ENCODE measurements at regions not wholly inside any gene's neighbourhood (a gene's known extent, or its start where the extent isn't known, plus 50 kb on each side); places are given as distances from the start of the nearest gene placed in this dataset.
"Not testable (repeated sequence)": the region's sequence is repeated elsewhere in the genome, so short reads cannot be mapped to it uniquely, and the experiment has no call there.

DNA sequence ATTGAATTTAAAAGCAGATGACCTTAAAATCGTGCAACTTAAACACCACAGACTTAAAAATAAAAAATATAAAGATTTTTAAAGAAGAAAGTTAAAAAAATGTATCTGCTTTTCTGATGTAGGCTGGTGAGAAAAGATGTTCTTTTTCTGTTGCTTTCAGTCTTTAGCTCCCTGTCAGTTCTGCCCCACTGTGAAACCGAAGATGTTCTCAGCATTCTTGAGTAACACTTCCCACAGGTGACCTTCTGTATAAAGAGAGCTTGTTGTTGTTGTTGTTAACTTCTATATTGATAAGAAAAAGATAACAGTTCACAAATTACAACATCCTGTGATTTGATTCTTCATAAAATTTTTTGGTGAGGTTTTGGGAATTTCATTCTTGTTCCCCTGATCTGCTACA is 377.9 kb upstream of the RGS6 start:
- DNase-seq, result no peak

DNA sequence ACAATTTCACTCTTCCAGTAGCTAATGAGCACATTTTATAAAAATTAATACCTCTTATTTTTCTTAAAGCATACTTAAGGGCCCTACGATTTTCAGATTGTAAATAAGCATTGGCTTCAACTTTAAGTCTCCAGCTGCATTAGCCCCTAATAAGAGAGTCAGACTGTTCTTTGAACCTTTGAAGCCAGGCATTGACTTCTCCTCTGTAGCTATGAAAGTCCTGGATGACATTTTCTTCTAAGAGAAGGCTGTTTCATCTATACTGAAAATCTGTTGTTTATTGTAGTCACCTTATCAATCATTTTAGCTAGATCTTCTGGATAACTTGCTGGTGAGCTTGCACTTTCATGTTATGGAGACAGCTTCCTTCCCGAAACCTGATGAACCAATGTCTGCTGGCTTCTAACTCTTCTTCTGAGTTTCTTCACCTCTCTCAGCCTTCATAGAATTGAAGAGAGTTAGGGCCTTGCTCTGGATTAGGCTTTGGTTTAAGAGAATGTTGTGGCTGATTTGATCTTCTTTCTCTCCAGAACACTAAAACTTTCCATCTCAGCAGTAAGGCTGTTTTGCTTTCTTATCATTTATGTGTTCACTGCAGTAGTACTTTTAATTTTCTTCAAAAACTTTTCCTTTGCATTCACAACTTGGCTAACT is 377.1 kb upstream of the RGS6 start:
- no peak for DNase-seq

DNA sequence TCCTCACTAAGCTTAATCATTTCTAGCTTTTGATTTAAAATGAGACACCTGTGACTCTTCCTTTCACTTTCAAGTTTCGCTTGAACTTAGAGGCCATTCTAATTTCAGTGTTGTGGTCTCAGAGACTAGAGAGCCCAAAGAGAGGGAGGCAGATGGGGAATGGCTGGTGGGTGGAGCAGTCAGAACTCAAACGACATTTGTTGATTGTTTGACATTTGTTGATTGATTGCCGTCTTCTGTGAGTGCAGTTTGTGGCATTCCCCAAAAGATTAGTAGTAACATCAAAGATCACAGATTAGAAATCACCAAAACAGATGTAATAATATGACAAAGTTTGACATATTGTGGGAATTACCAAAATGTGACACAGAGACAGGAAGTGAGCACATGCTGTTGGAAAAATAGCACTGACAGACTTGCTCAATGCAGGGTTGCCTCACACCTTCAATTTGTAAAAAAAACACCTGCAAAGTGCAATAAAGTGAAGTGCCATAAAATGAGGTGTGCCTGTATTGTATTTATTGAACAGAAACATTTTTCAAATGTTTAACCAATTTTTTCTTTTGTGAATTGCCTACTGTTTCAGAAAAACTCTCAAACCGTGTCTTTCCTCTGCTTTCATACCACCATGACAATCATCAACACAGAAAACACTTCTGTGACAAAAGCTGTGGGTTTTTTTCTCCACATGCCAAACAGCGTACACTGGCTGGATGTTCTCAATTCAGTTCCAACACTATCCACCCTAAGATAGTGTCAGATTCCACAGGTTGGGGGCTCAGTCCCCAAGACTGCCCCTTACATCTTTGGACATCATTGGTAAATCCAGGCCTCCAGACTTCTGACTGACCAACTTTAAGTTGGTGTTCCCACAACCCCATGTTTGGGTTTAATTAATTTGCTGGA is 376.3 kb upstream of the RGS6 start:
- no peak for DNase-seq

DNA sequence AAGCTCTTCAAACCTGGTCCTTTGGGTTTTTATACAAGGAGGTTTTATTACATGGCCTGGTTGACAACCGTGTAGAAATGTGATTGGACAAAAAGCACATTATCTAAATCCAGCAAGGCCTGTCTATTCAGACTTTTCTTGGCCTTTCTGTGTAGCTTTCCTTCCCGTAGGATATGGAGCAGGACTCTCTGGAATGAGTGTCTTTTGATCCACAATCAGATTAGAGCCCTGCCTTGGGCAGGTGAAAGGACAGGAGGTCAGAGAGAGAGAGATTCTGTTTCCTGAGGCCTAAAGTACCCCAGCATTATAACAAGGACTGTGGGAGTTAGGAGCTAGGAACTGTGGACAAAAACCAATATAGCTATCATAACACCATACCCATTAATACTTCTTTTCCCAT is 375.5 kb upstream of the RGS6 start:
- DNase-seq, result no peak

DNA sequence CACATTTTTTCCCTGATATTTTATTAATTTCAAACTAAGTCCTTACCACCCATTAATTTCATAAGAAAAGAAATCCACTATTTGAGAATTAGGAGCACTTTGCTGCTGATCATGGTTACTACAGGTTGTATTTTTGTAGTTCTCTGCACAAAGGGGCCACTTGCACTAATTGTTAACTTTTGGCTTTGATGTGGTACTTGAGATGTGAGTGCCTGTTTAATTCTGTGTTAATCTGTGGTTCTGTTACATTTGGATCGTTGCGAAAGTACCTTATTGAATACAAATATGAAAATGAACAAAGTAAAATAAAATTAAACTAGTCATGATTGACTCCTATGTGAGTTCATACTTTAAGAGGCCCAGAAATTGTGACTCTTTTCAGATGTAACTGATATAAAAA is 374.9 kb upstream of the RGS6 start:
- DNase-seq, result no peak

DNA sequence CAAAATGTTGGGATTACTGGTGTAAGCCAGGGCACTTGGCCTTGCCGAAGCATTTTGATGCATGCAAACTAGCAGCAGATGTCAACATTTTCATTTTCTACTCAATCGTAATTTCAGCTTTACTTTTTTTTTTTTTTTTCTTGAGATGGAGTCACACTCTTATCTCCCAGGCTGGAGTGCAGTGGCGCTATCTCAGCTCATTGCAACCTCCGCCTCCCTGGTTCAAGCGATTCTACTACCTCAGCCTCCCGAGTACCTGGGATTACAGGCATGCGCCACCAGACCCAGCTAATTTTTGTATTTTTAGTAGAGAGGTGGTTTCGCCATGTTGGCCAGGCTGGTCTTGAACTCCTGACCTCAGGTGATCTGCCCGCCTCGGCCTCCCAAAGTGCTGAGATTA is 373.3 kb upstream of the RGS6 start:
- not testable (repeated sequence) for DNase-seq

DNA sequence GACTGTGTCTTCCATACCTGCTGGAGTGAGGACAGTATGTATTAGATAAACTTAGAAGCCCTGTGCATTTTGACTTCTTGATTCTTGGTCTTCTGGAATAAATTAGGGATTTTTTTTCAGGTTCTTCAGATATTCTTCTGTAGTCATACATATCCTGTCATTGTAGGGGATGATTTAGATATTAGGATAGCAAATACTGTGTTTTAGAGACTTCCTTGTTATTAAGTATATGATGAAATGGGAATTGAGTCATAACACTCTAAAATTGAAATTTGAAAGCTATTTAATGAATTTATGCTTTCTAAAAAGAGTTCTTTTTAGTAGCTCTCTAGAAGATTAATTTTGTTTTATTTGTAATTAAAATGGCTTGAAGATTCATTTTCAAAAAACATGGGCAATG is 371.5 kb upstream of the RGS6 start:
- no peak for DNase-seq

DNA sequence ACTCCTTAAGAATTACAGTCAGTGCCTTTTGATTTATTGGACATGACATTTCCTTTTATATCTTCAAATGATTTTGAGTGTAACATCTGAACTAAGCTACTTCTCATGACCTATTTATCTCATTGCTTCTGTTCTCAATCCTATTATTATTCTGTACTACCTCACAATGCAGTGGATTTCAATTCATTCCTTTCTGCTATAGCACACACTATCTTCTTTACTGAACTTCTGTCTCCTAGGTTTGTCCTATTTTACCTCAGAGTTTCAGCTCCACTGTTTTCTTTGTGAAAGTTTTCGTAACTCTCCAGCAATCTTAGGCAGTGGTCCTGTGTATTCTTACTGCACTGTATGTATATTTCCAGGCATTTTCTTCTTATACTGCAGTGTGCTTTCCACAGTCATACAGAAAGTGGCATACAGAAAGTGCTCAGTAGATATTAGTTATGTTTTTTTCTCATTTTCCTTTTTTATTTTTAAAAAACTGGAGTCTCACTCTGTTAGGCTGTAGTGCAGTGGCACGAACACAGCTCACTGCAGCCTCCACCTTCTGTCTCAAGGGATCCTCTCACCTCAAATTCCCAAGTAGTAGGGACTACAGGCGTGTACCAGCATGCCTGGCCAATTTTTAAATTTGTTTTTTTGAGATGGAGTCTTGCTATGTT is 368.6 kb upstream of the RGS6 start:
- no peak for DNase-seq

DNA sequence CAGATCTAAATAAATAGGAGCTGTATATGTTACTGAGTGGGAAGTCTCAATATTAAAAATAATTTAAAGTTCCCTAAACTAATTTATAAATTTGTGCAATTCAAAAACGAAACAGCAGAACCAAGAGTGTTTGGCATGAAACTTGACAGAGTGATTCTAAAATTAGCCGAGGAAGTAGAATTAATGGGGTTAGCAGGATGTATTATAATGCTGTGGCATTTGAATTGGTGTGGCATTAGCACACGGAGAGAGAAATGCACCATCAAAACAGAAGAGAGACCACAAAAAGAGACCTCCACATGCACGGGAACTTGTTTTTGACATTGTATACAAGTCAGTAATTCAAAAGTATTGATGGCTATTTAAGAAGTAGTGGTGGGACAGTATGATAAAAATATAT is 366.0 kb upstream of the RGS6 start:
- DNase-seq, result no peak

DNA sequence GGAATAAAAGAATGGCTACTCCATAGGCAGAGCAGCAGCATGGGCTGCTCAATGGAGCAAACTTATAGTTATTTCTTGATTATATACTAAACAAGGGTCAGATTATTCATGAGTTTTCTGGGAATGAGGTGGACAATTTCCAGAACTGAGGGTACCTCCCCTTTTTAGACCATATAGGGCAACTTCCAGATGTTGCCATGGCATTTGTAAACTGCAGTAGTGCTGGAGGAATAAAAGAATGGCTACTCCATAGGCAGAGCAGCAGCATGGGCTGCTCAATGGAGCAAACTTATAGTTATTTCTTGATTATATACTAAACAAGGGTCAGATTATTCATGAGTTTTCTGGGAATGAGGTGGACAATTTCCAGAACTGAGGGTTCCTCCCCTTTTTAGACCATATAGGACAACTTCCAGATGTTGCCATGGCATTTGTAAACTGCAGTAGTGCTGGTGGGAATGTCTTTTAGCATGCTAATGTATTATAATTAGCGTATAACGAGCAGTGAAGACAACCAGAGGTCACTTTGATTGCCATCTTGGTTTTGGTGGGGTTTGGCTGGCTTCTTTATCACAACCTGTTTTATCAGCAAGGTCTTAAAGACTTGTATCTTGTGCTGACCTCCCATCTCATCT is 364.6 kb upstream of the RGS6 start:
- not testable (repeated sequence) for DNase-seq

DNA sequence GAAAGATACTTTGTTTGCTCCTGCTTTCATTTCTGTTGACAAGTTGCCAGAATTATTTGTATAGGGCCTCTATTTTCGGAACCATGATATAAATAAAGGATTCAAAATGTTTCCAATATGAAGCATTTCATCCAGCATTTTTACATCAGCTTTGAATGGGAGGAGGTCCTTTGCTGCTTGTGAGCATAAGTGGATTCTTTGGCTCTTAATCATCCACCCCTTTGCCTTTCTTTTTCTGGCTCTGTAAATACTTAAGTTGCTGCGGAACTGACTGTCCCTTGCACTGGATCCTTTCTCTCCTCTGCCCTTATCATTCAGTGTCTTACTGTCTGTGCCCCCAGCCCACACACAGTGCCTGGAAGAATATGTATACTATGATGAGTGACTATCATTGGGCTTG is 357.3 kb upstream of the RGS6 start:
- no peak for DNase-seq

DNA sequence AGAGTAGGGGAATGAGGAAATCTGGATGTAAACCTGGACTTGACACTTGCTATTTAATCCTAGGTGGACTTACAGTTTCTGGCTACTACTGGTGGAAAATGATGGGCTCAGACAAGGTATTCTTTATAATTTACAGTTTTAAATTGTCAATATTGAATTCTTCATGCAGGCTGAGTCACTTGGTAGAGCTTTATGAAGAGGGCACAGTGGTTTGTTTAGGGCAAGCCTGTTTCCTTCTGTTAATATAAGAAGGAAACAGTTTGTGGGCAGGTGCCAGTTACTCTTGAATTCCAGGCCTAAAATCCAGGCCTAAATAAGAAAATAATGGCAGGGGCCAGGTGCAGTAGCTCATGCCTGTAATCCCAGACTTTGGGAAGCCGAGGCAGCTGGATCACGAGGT is 355.8 kb upstream of the RGS6 start:
- DNase-seq, result no peak

DNA sequence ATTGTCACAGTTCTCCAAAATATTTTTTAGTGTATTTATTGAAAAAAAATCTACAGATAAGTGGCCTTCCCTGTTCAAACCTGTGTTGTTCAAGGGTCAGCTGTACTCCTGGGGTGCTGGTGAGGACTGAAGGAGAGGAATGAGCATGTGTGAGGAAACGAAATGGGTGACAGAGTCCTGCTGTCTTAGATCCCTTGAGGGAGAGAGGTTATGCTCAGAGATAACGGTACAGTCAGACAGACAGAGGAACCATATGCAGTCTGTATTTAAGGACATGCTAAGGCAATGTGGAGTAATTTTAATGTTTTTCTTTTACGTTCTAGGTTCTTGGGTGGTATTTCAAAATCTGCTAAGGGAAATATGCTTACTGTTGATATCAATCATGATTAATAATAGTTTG is 352.9 kb upstream of the RGS6 start:
- DNase-seq, result no peak

DNA sequence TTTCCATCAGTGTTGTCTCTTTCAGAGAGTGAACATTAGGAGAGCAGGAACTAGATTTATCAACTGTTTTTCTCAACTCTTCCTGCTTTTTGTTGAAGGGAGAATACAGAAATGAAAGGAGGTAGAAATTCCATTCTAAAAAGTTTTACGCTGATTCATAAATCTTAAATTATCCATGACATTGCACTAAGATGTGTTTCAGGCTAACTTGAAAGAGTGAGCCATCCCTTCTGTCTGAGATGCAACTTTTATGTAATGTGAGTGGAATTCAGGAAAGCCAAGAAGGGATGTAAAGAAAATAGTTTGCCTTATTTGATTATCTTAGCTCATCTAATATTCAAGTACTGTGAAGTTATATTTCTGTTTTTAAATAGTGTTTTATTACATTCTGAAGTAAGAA is 349.5 kb upstream of the RGS6 start:
- no peak for DNase-seq

DNA sequence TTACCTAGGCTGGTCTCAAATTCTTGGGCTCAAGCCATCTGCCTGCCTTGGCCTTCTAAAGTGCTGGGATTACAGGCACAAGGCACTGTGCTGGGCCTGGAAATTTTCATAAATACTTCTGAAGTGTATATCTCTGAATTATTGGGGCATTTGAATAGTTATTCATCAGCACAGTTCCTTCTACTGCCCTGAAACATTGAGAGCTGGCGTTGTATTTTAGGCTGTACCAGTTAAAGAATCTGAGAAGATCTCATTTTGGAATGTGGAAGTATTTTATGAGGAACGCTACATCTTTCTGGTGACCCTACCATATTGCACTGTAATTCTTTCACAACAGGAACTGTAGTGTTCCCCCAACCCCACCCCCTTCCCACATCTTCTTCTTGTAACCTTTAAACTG is 349.0 kb upstream of the RGS6 start:
- no peak for DNase-seq

DNA sequence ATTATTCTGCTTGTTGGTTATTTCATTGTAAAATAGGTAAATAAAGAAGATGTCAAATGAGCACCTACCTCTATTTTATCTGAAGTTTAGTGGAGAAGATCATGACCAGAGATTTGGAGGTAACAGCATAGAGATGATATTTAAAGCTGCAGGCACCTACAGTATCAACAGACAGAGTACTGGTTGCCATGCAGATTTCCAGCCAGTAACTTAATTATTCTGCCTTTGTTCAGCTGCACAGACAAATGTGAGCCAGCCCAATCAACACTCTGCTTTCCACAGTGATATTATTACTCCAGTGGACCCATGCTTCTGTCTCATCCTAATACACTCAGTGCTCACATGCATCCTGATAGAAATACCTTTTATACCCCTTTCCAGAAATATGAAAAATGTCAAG is 348.5 kb upstream of the RGS6 start:
- DNase-seq, result no peak

DNA sequence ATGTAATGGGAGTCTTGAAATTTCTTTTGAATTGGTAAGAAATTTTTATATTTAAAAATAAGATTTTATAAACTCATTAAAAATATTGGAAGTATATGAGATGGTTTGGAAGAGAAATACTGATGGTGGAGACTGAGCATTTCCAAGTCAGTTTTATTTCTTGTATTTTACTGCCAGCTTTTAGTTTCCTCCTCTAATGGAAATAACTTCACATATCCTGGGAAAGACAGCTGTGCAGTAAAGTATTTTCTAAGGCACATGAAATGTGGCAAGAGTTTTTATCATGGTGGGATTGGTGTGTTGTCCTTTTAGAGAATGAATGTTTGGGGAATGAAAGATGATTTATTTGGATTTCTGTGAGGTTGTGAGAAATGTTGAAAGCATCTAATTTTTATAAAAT is 346.9 kb upstream of the RGS6 start:
- no peak for DNase-seq

DNA sequence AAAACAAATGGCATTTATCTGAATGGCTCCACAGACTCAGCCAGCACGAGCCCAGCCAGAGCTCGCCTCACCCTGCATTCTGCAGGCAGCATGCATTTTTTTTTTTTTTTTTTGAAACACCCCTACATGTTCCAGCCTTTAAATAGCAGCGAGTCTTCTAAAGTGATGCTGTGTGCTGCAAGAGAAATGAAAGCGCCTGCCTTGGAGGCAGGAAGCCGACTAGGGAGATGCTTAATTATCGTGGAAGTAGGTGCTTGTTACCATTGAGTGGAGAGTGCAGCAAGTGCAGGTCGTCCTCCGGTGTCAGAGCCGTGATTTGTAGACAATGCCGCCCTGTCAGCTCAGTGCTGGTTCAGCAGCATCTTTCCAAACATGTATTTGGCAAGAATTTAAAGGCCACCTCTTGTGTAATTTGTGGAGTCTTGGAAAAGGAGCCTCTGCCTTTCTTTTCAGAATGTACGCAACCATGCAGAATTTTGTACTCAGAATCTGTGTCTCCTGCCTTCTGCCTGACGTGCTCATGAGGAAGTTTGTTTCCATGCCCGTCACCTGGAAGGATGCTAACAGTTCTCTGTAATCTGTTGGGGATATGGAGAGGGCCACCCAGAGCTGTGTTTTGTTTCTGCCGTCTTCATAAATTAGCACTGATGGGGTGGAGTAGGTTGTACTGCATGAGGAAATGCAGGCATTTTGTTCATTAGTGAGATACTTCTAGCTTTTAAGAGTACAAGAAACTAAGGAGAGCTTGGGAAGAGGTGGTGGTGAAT is 345.9 kb upstream of the RGS6 start:
- DNase-seq, result peak in 48 of 58 donors; percentile 3 to 66 (median 38)

DNA sequence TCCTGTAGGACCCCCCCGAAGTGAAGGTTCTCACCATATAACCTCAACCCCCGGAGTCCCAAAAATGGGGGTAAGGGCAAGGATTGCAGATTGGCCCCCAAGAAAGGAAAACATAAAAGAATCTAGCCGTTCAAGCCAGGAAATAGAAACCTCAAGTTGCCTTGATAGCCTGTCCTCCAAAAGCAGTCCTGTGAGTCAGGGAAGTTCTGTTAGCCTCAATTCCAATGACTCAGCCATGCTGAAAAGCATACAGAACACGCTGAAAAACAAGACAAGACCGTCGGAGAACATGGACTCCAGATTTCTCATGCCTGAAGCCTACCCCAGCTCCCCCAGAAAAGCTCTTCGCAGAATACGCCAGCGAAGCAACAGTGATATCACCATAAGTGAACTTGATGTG is 344.2 kb upstream of the RGS6 start:
- no peak for DNase-seq

DNA sequence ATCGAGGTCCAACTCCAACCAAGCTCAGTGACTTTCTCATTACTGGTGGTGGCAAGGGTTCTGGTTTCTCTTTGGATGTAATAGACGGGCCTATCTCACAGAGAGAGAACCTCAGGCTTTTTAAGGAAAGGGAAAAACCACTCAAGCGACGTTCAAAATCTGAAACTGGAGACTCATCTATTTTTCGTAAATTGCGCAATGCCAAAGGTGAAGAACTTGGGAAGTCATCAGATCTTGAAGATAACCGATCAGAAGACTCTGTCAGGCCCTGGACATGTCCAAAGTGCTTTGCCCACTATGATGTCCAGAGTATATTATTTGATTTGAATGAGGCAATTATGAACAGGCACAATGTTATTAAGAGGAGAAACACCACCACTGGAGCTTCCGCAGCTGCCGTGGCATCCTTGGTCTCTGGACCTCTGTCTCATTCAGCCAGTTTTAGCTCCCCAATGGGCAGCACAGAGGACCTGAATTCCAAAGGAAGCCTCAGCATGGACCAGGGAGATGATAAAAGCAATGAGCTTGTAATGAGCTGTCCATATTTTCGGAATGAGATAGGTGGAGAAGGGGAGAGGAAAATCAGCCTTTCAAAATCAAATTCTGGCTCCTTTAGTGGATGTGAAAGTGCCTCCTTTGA is 343.5 kb upstream of the RGS6 start:
- DNase-seq, result no peak

DNA sequence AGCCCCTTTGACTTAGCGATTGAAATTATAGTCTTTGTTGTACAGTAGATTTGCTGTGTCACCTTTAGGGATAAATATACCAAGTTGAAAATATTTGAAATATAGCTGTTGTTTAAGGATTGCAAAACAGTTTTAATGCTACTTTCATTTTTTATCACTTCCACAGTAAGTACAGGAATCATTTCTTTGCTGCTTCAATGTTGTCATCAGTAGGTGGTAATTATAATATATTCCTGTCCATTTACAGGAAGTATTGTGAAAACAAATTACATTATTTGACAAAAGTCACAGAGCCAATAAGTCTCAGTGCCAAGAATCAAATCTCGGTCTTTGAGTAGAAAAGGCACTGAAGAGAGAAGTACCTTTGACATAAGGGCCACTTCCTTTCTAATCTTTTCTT is 342.6 kb upstream of the RGS6 start:
- no peak for DNase-seq

Measured in anterior cingulate cortex (tissue), 58 donors.